D721Med (cell line): ENCODE measurements at regions not wholly inside any gene's neighbourhood (a gene's known extent, or its start where the extent isn't known, plus 50 kb on each side); places are given as distances from the start of the nearest gene placed in this dataset.

Experiments used
- DNase-seq: peaks from one replicate; pipeline ENCODE4 v3.0.0; 2011; ENCODE audit warnings: low spot score; ENCODE audit not compliant: insufficient read length
- FAIRE-seq: peaks from 2 replicates; lab custom pipeline; 2011; peaks lifted over from hg19 to GRCh38; lab: Jason Lieb, UNC
- CTCF ChIP-seq: IDR thresholded peaks from 2 replicates; pipeline ENCODE4 v1.5.1; 2012; ENCODE audit warnings: mild to moderate bottlenecking, control low read depth; ENCODE audit not compliant: insufficient read depth; ENCODE audit errors: missing control alignments

GRCh38 chrX:125736008-125736729, 416.5 kb downstream of the TEX13C start:
- FAIRE-seq (no peak), DNase-seq (no peak)
- TF ChIP-seq CTCF: no peak

- DNase-seq (no peak), FAIRE-seq (no peak)
- TF ChIP-seq CTCF: no peak
These were observed 423.1 kb downstream of the TEX13C start for GRCh38 chrX:125742811-125743210.

- no peak for FAIRE-seq
- no peak for TF ChIP-seq CTCF
- DNase-seq: no peak
These were observed 421.2 kb downstream of the DCAF12L2 start for GRCh38 chrX:125744914-125745313.

GRCh38 chrX:125757794-125758564, 408.1 kb downstream of the DCAF12L2 start:
- no peak for DNase-seq
- no peak for TF ChIP-seq CTCF
- no peak for FAIRE-seq

GRCh38 chrX:125758819-125759218, 407.3 kb downstream of the DCAF12L2 start:
- FAIRE-seq: peak; percentile 77
- no peak for DNase-seq
- no peak for TF ChIP-seq CTCF

GRCh38 chrX:125762954-125763353, 403.1 kb downstream of the DCAF12L2 start:
- no peak for TF ChIP-seq CTCF
- no peak for FAIRE-seq

GRCh38 chrX:125765347-125765746, 400.7 kb downstream of the DCAF12L2 start:
- DNase-seq (no peak), FAIRE-seq (no peak)
- no peak for TF ChIP-seq CTCF

More at GRCh38 chrX:125762954-125763353, 403.1 kb downstream of the DCAF12L2 start:
- no peak for DNase-seq
